ENCODE measurements at regions not wholly inside any gene's neighbourhood (a gene's known extent, or its start where the extent isn't known, plus 50 kb on each side); places are given as distances from the start of the nearest gene placed in this dataset.

DNA sequence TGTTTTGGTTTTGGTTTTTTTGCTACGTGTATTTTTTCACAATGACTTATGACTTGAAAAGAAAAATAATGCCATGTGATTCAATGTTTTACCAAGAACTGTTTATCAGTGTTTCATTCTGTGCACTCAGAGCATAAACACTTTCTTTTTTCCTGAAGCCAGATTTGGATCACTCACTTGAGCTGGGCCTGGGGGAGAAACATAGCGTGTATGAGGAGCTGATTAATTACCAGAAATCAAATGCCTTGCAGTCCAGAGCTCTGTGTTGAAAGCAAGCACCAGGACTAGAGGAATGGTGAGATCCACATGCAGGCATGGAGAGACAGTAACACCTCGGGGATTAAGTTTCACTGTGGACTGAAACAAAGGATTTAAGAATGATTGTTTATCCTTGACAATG is 642.1 kb upstream of the ADGRL2 start:
- TF ChIP-seq, protein P1, sequence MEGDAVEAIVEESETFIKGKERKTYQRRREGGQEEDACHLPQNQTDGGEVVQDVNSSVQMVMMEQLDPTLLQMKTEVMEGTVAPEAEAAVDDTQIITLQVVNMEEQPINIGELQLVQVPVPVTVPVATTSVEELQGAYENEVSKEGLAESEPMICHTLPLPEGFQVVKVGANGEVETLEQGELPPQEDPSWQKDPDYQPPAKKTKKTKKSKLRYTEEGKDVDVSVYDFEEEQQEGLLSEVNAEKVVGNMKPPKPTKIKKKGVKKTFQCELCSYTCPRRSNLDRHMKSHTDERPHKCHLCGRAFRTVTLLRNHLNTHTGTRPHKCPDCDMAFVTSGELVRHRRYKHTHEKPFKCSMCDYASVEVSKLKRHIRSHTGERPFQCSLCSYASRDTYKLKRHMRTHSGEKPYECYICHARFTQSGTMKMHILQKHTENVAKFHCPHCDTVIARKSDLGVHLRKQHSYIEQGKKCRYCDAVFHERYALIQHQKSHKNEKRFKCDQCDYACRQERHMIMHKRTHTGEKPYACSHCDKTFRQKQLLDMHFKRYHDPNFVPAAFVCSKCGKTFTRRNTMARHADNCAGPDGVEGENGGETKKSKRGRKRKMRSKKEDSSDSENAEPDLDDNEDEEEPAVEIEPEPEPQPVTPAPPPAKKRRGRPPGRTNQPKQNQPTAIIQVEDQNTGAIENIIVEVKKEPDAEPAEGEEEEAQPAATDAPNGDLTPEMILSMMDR (IDR thresholded peaks at IDR 0.05): no peak
- no peak for TF ChIP-seq POLR2A (IDR thresholded peaks at IDR 0.05)

Data from prostate gland (tissue), 2 donors.